GM23338 (cell line): ENCODE measurements at regions not wholly inside any gene's neighbourhood (a gene's known extent, or its start where the extent isn't known, plus 50 kb on each side); places are given as distances from the start of the nearest gene placed in this dataset.

ENCODE experiments used
- ATAC-seq: fragments of 200-7000 bp; cut with Tn5 transposase; 3 replicates; pipeline ENCODE4 v1.9.1; 2020
- DNase-seq: peaks from one replicate; pipeline ENCODE4 v3.0.0-alpha.2; 2015; ENCODE audit warnings: low spot score
- H2AFZ ChIP-seq: fragments of 200-600 bp; sonication (generic); 2 replicates; pipeline ENCODE4 v1.8.0; 2016; ENCODE audit warnings: antibody characterized with exemption, mild to moderate bottlenecking, moderate library complexity
- H3F3A ChIP-seq: fragments of 200-600 bp; sonication (generic); replicated peaks from 2 replicates; pipeline ENCODE4 v1.8.0; 2017; ENCODE audit warnings: antibody characterized with exemption, mixed run types, low read depth
- H3K27ac ChIP-seq: fragments of 200-600 bp; sonication (generic); 2 replicates; pipeline ENCODE4 v1.6.1; 2016; ENCODE audit warnings: low read depth
- H3K27me3 ChIP-seq: fragments of 200-600 bp; sonication (generic); 2 replicates; pipeline ENCODE4 v1.8.0; 2016; ENCODE audit warnings: mild to moderate bottlenecking, mixed run types, moderate library complexity; ENCODE audit not compliant: insufficient read depth
- H3K36me3 ChIP-seq: fragments of 200-600 bp; sonication (generic); 2 replicates; pipeline ENCODE4 v1.8.0; 2016; ENCODE audit warnings: mild to moderate bottlenecking; ENCODE audit not compliant: insufficient read depth
- H3K4me1 ChIP-seq: fragments of 200-600 bp; sonication (generic); 2 replicates; pipeline ENCODE4 v1.8.0; 2016; ENCODE audit warnings: mild to moderate bottlenecking, moderate library complexity; ENCODE audit not compliant: insufficient read depth
- H3K4me2 ChIP-seq: fragments of 200-600 bp; sonication (generic); 2 replicates; pipeline ENCODE4 v1.7.1; 2017; ENCODE audit warnings: mixed run types
- H3K4me3 ChIP-seq: fragments of 200-600 bp; sonication (generic); 2 replicates; pipeline ENCODE4 v1.6.1; 2016; ENCODE audit warnings: mixed run types
- H3K79me2 ChIP-seq: fragments of 200-600 bp; sonication (generic); replicated peaks from 2 replicates; pipeline ENCODE4 v1.8.0; 2017; ENCODE audit warnings: mild to moderate bottlenecking; ENCODE audit not compliant: insufficient read depth
- H3K9me2 ChIP-seq: fragments of 200-600 bp; sonication (generic); 2 replicates; pipeline ENCODE4 v1.8.0; 2017; ENCODE audit not compliant: insufficient read depth
- H4K20me1 ChIP-seq: fragments of 200-600 bp; sonication (generic); replicated peaks from 2 replicates; pipeline ENCODE4 v1.8.0; 2017; ENCODE audit warnings: mild to moderate bottlenecking; ENCODE audit not compliant: insufficient read depth
- H3K27ac Mint-ChIP-seq: 2 replicates; pipeline ENCODE4 v1.8.0; 2020; ENCODE audit warnings: inconsistent platforms, mild to moderate bottlenecking, moderate library complexity, mixed read lengths
- H3K27me3 Mint-ChIP-seq: 3 replicates; pipeline ENCODE4 v1.8.0; 2022; ENCODE audit warnings: low read depth, mild to moderate bottlenecking, moderate library complexity, mixed read lengths, inconsistent platforms; ENCODE audit not compliant: insufficient read depth, poor library complexity
- H3K36me3 Mint-ChIP-seq: 3 replicates; pipeline ENCODE4 v1.8.0; 2021; ENCODE audit warnings: low read depth, mild to moderate bottlenecking, inconsistent platforms, moderate library complexity, mixed read lengths
- H3K4me1 Mint-ChIP-seq: 3 replicates; pipeline ENCODE4 v1.8.0; 2020; ENCODE audit warnings: mild to moderate bottlenecking, inconsistent platforms, mixed read lengths
- H3K4me3 Mint-ChIP-seq: 3 replicates; pipeline ENCODE4 v1.8.0; 2021; ENCODE audit warnings: moderate library complexity, mild to moderate bottlenecking, inconsistent platforms, mixed read lengths
- H3K9me3 Mint-ChIP-seq: 3 replicates; pipeline ENCODE4 v1.8.0; 2020; ENCODE audit warnings: moderate library complexity, mild to moderate bottlenecking, inconsistent platforms, mixed read lengths
- CREB1 ChIP-seq: fragments of 250-450 bp; sonication (Bioruptor Pico); IDR thresholded peaks from 2 replicates; pipeline ENCODE4 v1.5.0; 2020; ENCODE audit warnings: low read depth, mild to moderate bottlenecking, moderate library complexity
- CTCF ChIP-seq, 2 experiments: fragments of 200-600 bp in 1 of 2; sonication (generic) in 1 of 2; conservative IDR thresholded peaks; 2 replicates each; pipeline versions ENCODE4 v1.5.1 to v1.6.1; 2016 to 2017; ENCODE audit warnings: antibody characterized with exemption in 2 of 2, low read depth in 2 of 2, mild to moderate bottlenecking in 2 of 2, moderate library complexity in 1 of 2
- NANOG ChIP-seq: IDR thresholded peaks from 2 replicates; pipeline ENCODE4 v1.6.1; 2016; ENCODE audit warnings: antibody characterized with exemption, borderline replicate concordance
- ZNF114 ChIP-seq: fragments of 250-450 bp; sonication (Bioruptor Pico); IDR thresholded peaks from 2 replicates; pipeline ENCODE4 v1.5.0; 2020; ENCODE audit warnings: mild to moderate bottlenecking, moderate library complexity
- TF ChIP-seq, protein P1 (sequence below): fragments of 250-450 bp; sonication (Bioruptor Pico); IDR thresholded peaks from 2 replicates; pipeline ENCODE4 v1.5.0; 2020; ENCODE audit warnings: mild to moderate bottlenecking, moderate library complexity

GRCh38 chr2:201980389-201980821 lies 53.2 kb upstream of the FZD7 start (continued):
- TF ChIP-seq, protein P1, sequence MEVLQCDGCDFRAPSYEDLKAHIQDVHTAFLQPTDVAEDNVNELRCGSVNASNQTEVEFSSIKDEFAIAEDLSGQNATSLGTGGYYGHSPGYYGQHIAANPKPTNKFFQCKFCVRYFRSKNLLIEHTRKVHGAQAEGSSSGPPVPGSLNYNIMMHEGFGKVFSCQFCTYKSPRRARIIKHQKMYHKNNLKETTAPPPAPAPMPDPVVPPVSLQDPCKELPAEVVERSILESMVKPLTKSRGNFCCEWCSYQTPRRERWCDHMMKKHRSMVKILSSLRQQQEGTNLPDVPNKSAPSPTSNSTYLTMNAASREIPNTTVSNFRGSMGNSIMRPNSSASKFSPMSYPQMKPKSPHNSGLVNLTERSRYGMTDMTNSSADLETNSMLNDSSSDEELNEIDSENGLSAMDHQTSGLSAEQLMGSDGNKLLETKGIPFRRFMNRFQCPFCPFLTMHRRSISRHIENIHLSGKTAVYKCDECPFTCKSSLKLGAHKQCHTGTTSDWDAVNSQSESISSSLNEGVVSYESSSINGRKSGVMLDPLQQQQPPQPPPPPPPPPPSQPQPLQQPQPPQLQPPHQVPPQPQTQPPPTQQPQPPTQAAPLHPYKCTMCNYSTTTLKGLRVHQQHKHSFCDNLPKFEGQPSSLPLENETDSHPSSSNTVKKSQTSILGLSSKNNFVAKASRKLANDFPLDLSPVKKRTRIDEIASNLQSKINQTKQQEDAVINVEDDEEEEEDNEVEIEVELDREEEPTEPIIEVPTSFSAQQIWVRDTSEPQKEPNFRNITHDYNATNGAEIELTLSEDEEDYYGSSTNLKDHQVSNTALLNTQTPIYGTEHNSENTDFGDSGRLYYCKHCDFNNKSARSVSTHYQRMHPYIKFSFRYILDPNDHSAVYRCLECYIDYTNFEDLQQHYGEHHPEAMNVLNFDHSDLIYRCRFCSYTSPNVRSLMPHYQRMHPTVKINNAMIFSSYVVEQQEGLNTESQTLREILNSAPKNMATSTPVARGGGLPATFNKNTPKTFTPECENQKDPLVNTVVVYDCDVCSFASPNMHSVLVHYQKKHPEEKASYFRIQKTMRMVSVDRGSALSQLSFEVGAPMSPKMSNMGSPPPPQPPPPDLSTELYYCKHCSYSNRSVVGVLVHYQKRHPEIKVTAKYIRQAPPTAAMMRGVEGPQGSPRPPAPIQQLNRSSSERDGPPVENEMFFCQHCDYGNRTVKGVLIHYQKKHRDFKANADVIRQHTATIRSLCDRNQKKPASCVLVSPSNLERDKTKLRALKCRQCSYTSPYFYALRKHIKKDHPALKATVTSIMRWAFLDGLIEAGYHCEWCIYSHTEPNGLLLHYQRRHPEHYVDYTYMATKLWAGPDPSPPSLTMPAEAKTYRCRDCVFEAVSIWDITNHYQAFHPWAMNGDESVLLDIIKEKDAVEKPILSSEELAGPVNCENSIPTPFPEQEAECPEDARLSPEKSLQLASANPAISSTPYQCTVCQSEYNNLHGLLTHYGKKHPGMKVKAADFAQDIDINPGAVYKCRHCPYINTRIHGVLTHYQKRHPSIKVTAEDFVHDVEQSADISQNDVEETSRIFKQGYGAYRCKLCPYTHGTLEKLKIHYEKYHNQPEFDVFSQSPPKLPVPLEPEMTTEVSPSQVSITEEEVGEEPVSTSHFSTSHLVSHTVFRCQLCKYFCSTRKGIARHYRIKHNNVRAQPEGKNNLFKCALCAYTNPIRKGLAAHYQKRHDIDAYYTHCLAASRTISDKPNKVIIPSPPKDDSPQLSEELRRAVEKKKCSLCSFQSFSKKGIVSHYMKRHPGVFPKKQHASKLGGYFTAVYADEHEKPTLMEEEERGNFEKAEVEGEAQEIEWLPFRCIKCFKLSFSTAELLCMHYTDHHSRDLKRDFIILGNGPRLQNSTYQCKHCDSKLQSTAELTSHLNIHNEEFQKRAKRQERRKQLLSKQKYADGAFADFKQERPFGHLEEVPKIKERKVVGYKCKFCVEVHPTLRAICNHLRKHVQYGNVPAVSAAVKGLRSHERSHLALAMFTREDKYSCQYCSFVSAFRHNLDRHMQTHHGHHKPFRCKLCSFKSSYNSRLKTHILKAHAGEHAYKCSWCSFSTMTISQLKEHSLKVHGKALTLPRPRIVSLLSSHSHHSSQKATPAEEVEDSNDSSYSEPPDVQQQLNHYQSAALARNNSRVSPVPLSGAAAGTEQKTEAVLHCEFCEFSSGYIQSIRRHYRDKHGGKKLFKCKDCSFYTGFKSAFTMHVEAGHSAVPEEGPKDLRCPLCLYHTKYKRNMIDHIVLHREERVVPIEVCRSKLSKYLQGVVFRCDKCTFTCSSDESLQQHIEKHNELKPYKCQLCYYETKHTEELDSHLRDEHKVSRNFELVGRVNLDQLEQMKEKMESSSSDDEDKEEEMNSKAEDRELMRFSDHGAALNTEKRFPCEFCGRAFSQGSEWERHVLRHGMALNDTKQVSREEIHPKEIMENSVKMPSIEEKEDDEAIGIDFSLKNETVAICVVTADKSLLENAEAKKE (CRISPR knock-in tag), result no peak
- TF ChIP-seq NANOG, result no peak

GRCh38 chr2:201980946-201981345 lies 52.7 kb upstream of the FZD7 start:
- Mint-ChIP-seq H3K4me1 (peaks cover 56% of the 10 kb centered on the region), H3K9me3 (no peaks in the 10 kb centered on the region), H3K27me3 (peaks cover 10% of the 10 kb centered on the region), H3K36me3 (no peaks in the 10 kb centered on the region), H3K4me3 (no peak overlapping the region), H3K27ac (no peak overlapping the region)
- no peaks in the 10 kb centered on the region; the same call in 1 of the 2 replicates for H3F3A ChIP-seq
- H3K27ac ChIP-seq, result no peak overlapping the region
- H3K36me3 ChIP-seq, result no peaks in the 10 kb centered on the region; the same call in 1 of the 2 replicates
- H3K4me1 ChIP-seq, result peaks cover 38% of the 10 kb centered on the region
- no peaks in the 10 kb centered on the region for H3K79me2 ChIP-seq
- no peak for TF ChIP-seq ZNF114 (CRISPR knock-in tag)
- no peak for TF ChIP-seq CTCF (conservative IDR thresholded peaks at IDR 0.05; ENCODE audit: low read depth in 2 of 2)
- no peak for TF ChIP-seq CREB1 (CRISPR knock-in tag)
- TF ChIP-seq, protein P1 (CRISPR knock-in tag), result no peak
- no peak overlapping the region for H3K4me2 ChIP-seq
- H2AFZ ChIP-seq, result no peak overlapping the region
- H4K20me1 ChIP-seq, result no peaks in the 10 kb centered on the region
- no peaks in the 10 kb centered on the region for H3K27me3 ChIP-seq
- ATAC-seq (no peak), DNase-seq (no peak)
- no peak overlapping the region for H3K4me3 ChIP-seq
- H3K9me2 ChIP-seq, result no peaks in the 10 kb centered on the region
